ENCODE measurements at regions not wholly inside any gene's neighbourhood (a gene's known extent, or its start where the extent isn't known, plus 50 kb on each side); places are given as distances from the start of the nearest gene placed in this dataset.

- TF ChIP-seq SP1 (CRISPR knock-in tag; IDR thresholded peaks at IDR 0.05) (no peak), THRA (IDR thresholded peaks at IDR 0.05) (no peak), ZBTB8A (IDR thresholded peaks at IDR 0.05; ENCODE audit: partially characterized antibody) (no peak), PHB2 (IDR thresholded peaks at IDR 0.05; ENCODE audit: low read depth) (no peak), CCNT2 (IDR thresholded peaks at IDR 0.05; ENCODE audit: borderline replicate concordance, extremely low read depth, insufficient read length, low read depth, low read length) (no peak), PATZ1 (CRISPR knock-in tag; IDR thresholded peaks at IDR 0.05; ENCODE audit: borderline replicate concordance) (no peak), NONO (IDR thresholded peaks at IDR 0.05; ENCODE audit: low read depth in 2 of 2, low read length in 1 of 2) (no peak), ZNF217 (CRISPR knock-in tag; IDR thresholded peaks at IDR 0.05) (no peak), RFX5 (IDR thresholded peaks at IDR 0.05; ENCODE audit: low read depth, low read length) (no peak), THRB (CRISPR knock-in tag; conservative IDR thresholded peaks at IDR 0.05) (no peak), TEAD2 (tag; IDR thresholded peaks at IDR 0.05) (no peak), ARID2 (IDR thresholded peaks at IDR 0.05) (no peak), HMG20B (CRISPR knock-in tag; IDR thresholded peaks at IDR 0.05) (no peak), WHSC1 (IDR thresholded peaks at IDR 0.05; ENCODE audit: low read length) (no peak)
These were observed 403.7 kb downstream of the SIPA1L2 start for GRCh38 chr1:232226197-232226712.

All from K562 (cell line).